K562 (cell line): ENCODE measurements at regions not wholly inside any gene's neighbourhood (a gene's known extent, or its start where the extent isn't known, plus 50 kb on each side); places are given as distances from the start of the nearest gene placed in this dataset.

Source experiments
- CBFA2T2 ChIP-seq: fragments of 450-650 bp; conservative IDR thresholded peaks from 2 replicates; pipeline ENCODE4 v1.6.1; 2017; ENCODE audit warnings: mild to moderate bottlenecking
- CBX2 ChIP-seq: fragments of 200-600 bp; sonication (generic); IDR thresholded peaks from one replicate; pipeline ENCODE4 v1.6.1; 2012; ENCODE audit warnings: mild to moderate bottlenecking, low read length, inconsistent platforms; ENCODE audit not compliant: insufficient read depth, poor library complexity, severe bottlenecking
- CHD7 ChIP-seq: fragments of 200-600 bp; sonication (generic); IDR thresholded peaks from one replicate; pipeline ENCODE4 v1.6.1; 2012; ENCODE audit warnings: mild to moderate bottlenecking, low read depth, low read length, inconsistent platforms
- MBD1 ChIP-seq: fragments of 250-450 bp; sonication (Bioruptor Pico); IDR thresholded peaks from 2 replicates; pipeline ENCODE4 v1.8.0; 2022; ENCODE audit warnings: inconsistent platforms
- POLR3A ChIP-seq: IDR thresholded peaks from 2 replicates; pipeline ENCODE4 v1.6.1; 2011; ENCODE audit warnings: borderline replicate concordance, mild to moderate bottlenecking, moderate library complexity; ENCODE audit not compliant: insufficient read length, insufficient read depth; ENCODE audit errors: extremely low read depth
- RBFOX2 ChIP-seq: fragments of 200-400 bp; formaldehyde crosslinking; IDR thresholded peaks from 2 replicates; pipeline ENCODE4 v1.6.1; 2017; ENCODE audit warnings: low read depth, mild to moderate bottlenecking, low read length, moderate library complexity
- VEZF1 ChIP-seq: fragments of 200-800 bp; sonication (Bioruptor generic); IDR thresholded peaks from 2 replicates; pipeline ENCODE4 v1.6.1; 2017; ENCODE audit warnings: missing genetic modification characterization, missing compliant biosample characterization
- ZNF354B ChIP-seq: fragments of 250-450 bp; sonication (Bioruptor Pico); IDR thresholded peaks from 2 replicates; pipeline ENCODE4 v1.4.0; 2020
- ZNF778 ChIP-seq: fragments of 450-650 bp; formaldehyde crosslinking; IDR thresholded peaks from 2 replicates; pipeline ENCODE4 v1.4.0; 2020; ENCODE audit warnings: mild to moderate bottlenecking, moderate library complexity
- TF ChIP-seq, protein P1 (sequence below): sonication (generic); formaldehyde crosslinking; IDR thresholded peaks from 2 replicates; pipeline ENCODE4 v1.8.1; 2023; ENCODE audit warnings: mild to moderate bottlenecking, missing genetic modification reagents

- TF ChIP-seq RBFOX2, result no peak
- TF ChIP-seq CHD7, result no peak
- TF ChIP-seq ZNF778, result no peak
- TF ChIP-seq POLR3A, result no peak
- no peak for TF ChIP-seq CBFA2T2
- no peak for TF ChIP-seq ZNF354B (CRISPR knock-in tag)
- TF ChIP-seq VEZF1 (CRISPR knock-in tag), result no peak
- no peak for TF ChIP-seq CBX2
- TF ChIP-seq MBD1 (CRISPR knock-in tag), result no peak
- TF ChIP-seq, protein P1, sequence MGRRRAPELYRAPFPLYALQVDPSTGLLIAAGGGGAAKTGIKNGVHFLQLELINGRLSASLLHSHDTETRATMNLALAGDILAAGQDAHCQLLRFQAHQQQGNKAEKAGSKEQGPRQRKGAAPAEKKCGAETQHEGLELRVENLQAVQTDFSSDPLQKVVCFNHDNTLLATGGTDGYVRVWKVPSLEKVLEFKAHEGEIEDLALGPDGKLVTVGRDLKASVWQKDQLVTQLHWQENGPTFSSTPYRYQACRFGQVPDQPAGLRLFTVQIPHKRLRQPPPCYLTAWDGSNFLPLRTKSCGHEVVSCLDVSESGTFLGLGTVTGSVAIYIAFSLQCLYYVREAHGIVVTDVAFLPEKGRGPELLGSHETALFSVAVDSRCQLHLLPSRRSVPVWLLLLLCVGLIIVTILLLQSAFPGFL (CRISPR knock-in tag), result no peak
These were observed 368.1 kb upstream of the ADGRL2 start (continued) for GRCh38 chr1:81432654-81433109.
